Limb (tissue), 2 donors: ENCODE measurements at regions not wholly inside any gene's neighbourhood (a gene's known extent, or its start where the extent isn't known, plus 50 kb on each side); places are given as distances from the start of the nearest gene placed in this dataset.
"Not testable (repeated sequence)": the region's sequence is repeated elsewhere in the genome, so short reads cannot be mapped to it uniquely, and the experiment has no call there.

Source experiments
- DNase-seq, 2 donors: peaks; one replicate each; pipeline ENCODE4 v3.0.0-alpha.2; 2016; ENCODE audit errors: extremely low spot score in 2 of 2

DNA sequence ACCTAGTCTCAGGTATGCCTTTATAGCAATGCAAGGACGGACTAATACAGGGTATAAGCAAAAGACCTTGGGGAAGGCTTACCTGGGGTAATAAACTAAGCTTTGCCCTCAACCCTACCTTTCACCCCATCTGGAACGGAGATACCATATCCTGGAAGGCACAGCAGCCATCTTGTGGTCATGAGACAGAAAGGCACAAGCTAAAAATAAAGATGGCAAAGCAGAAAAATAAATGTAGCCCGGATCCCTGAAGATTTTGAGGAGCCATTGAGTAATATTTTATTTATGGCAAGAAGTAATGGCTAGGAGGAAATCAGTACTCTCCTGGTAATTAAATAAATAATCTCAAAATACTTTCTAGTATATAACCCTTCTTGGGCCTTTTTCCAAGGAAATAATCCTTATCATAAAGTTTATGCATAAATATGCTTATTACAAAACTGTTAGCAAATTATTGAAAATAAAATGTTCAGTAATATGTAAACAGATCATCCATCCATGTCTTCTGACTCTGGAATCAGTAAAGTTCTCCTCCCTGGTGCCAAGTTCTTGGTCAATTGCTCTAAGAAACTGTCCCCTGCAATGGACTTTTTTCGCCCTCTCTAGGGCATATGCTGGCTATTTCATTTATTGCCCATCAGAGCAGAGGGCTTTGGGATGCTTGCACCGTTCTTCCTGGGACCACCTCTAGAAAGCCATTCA is 198.7 kb downstream of the SPP2 start:
- DNase-seq: no peak

DNA sequence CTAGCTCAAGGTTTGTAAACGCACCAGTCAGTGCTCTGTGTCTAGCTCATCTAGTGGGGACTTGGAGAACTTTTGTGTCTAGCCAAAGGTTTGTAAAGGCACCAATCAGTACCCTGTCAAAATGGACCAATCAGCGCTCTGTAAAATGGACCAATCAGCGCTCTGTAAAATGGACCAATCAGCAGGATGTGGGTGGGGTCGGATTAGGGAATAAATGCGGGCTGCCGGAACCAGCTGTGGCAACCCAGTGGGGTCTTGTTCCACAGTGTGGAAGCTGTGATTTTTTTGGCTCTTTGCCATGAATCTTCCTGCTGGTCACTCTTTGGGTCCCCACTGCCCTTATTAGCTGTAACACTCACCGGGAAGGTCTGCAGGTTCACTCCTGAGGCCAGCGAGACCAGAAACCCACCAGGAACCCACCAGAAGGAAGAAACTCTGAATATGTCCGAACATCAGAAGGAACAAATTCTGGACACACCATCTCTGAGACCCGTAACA is 197.8 kb downstream of the SPP2 start:
- DNase-seq: not testable (repeated sequence)

DNA sequence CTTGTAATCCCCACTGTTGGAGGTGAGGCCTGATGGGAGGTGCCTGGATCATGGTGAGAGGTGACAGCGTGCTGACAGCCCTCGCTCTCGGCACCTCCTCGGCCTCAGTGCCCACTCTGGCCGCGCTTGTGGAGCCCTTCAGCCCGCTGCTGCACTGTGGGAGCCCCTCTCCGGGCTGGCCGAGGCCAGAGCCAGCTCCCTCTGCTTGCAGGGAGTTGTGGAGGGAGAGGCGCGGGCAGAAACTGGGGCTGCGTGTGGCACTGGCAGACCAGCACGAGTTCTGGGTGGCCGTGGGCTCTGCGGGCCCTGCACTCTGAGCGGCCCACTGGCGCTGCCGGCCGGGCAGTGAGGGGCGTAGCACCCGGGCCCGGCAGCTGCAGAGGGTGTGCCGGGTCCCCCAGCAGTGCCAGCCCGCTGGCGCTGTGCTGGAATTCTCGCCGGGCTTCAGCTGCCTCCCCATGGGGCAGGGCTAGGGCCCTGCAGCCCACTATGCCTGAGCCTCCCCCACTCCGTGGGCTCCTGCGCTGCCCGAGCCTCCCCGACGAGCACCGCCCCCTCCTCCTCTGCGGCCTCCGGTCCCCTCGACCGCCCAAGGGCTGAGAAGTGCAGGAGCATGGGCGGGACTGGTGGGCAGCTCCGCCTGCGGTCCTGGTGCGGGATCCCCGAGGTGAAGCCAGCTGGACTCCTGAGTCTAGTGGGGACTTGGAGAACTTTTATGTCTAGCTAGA is 197.1 kb downstream of the SPP2 start:
- no peak for DNase-seq

DNA sequence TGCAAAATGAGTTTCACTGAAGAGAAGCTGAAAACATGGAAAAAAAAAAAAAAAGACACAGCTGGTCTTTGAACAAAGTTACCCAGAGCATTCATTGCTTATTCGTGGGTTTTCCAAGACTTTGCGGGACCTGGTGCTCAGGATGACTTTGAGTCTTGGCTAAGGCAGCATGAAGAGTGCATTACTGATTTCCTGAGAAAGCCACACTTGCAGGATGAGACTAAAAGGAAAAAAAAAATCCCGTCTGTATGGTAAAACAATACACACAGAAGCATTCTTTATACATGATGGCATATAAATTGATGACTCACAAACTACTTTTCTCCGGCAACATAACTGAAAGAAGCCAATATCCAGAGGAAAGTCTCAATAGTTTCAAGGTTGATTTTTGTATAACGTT is 195.4 kb downstream of the SPP2 start:
- peak in 1 of 2 donors; percentile 30 for DNase-seq

GRCh38 chr2:234243871-234244565 is 193.5 kb downstream of the SPP2 start:
- no peak for DNase-seq

GRCh38 chr2:234242459-234242836 is 191.9 kb downstream of the SPP2 start:
- no peak for DNase-seq

GRCh38 chr2:234241656-234242458 is 191.4 kb downstream of the SPP2 start:
- DNase-seq: no peak

DNA sequence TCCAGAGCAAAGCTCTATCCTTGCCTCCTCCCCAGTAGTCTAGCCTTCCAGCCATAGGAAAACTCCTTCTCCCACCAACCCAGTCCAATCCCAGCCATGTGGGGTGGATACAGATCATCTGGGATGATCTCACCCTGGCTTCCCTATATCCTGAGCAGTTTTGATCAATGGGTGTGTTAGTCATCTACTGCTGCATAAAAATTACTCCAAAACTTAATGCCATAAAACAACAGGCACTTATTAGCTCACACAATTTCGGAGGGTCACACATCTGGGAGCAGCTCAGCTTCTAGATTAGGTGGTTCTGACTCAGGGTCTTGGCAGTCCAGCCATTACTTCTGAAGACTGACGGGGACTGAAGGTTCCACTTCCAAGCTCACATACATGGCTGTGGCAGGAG is 190.4 kb downstream of the SPP2 start:
- no peak for DNase-seq

DNA sequence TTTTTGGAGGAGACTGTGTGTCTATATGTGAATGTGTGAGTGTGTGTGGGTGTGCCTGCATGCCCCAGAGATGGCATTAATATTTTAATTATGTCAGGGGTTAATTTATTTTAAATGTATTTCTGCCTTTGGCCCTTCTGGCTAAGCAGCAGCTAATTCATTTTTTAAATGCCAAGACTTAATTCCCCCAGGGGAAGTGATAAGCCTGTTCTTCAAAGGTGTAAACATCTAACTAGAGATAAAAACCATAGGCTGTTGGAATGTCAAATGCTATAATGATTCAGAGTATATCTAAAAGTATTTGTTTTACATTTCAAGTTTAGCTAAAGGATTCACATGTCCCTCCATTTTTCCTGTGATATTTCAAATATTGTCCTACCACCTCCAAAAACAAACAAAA is 184.7 kb downstream of the SPP2 start:
- no peak for DNase-seq

GRCh38 chr2:234231460-234231859 is 181.0 kb downstream of the SPP2 start:
- no peak for DNase-seq

DNA sequence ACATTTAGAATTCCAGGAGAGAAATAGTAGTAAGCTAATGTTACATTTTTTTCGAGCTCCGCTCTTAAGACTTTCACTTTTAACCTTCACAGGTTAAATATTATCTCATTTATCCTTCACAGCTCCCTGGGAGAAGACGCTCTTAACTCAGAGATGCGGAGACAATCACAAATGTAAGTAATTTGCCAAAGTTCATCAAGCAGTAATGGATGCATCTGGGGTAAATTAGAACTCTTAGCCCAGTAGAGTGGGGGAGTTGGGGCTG is 168.5 kb downstream of the SPP2 start:
- DNase-seq: no peak

DNA sequence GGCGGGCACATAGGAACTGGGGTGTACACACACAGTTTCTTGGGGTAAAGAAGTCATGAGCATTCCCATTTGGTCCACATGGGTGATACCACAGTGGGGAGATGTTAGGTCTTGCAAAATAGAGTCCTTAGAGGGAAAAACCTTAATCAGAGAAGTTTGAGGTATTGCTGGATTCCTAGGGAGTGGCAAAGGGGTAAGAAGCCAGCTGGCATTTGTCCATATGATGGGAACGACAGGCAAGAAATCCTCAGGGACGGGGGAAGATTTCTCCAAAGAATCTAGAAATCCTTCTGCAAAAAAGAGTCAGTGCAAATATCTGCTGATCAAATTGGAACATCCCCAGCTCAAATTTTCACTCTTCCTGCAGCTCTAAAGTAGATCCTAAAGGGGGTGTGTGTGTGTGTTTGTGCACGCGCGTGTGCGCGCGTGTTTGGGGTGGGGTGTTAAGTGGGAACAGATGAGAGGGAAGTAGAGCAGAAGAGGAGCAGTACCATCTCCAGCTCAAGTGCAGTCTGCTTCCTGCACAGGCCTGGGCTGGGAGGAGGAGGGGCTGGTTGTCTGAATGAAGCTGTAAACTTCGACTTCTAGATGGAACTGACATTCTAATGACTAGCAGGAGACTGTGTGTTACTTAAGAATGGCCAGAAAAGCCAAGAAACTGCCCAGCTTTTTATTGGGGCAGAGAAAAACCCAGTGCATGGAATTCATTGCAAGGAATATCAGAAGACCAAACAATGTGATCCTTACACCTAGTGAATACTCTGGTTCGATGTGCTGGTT is 168.0 kb downstream of the SPP2 start:
- peak; percentile 33 to 36 for DNase-seq

- DNase-seq: no peak
Observed at GRCh38 chr2:234212534-234212933, 162.0 kb downstream of the SPP2 start.

GRCh38 chr2:234211797-234212196 is 161.3 kb downstream of the SPP2 start:
- DNase-seq: no peak

DNA sequence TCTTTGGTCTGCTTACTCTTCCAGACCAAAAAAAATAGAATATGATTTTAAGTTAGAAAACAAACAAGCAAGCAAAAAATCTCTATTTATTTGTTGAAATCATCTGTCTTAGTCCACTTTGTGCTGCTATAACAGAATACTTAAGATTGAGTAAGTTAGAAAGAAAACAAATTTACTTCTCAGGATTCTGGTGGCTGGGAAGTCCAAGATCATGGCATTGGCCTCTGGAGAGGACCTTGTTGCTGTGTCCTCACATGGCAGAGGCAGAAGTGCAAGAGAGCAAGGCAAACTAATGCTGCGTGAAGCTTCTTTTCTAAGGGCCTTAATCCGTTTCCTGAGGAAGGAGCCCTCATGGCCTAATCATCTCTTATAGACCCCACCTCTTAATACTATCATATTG is 156.2 kb downstream of the SPP2 start:
- DNase-seq: no peak

GRCh38 chr2:234204480-234204879 is 154.0 kb downstream of the SPP2 start:
- DNase-seq: no peak

DNA sequence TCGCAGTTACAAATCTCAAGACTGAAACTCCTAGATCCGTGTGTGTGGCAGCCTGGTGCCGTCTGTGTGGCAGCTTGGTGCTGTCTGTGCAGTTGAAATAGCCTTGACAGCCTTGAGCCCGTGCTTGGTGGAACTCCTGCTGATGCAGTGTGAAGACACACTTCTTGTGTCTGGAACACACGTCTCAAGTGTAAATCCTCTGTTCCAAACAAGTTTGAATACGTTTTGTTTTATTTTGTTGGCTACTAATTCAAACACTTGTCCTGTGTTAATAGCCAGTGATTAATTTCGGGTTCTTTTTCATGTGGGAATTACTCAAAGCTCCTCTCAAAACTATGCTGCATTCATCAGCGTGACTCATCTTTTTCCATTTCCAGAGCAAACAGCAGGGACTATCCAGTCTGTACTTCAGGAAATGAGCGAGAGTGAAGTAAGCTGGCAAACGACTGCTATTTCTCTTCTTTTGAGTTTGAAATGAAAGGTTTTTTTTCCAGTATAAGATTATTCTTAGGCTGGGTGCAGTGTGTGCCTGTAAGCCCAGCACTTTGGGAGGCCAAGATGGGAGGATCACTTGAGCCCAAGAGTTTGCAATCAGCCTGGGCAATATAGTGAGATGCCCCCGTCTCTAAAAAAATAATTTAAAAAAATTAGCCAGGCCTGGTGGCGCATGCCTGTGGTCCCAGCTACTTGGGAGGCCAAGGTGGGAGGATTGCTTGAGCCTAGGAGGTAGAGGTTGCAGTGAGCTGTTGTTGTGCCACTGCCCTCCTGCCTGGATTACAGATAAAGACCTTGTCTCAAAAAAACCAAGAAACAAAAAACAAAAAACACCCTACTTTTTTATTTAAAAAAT is 152.9 kb downstream of the SPP2 start:
- DNase-seq: peak in 1 of 2 donors; percentile 48

DNA sequence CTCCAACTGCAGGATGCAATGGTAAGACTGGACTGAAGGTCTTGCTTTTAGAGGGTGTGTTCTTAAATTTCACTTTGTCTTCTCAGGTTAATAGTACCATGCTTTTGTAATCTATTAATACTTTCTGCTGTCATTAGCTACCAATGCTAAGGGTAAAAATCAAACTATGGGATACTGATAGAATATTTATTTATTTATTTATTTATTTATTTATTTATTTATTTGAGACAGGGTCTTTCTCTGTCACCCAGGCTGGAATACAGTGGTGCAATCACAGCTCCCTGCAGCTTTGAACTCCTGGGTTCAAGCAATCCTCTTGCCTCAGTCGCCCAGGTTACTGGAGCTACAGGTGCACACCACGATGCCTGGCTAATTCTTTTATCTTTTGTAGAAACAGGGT is 152.1 kb downstream of the SPP2 start:
- no peak for DNase-seq

- DNase-seq: no peak
Observed at GRCh38 chr2:234199996-234200395, 149.5 kb downstream of the SPP2 start.

- DNase-seq: no peak
Observed at GRCh38 chr2:234198976-234199375, 148.5 kb downstream of the SPP2 start.
